ENCODE measurements at regions not wholly inside any gene's neighbourhood (a gene's known extent, or its start where the extent isn't known, plus 50 kb on each side); places are given as distances from the start of the nearest gene placed in this dataset.

DNA sequence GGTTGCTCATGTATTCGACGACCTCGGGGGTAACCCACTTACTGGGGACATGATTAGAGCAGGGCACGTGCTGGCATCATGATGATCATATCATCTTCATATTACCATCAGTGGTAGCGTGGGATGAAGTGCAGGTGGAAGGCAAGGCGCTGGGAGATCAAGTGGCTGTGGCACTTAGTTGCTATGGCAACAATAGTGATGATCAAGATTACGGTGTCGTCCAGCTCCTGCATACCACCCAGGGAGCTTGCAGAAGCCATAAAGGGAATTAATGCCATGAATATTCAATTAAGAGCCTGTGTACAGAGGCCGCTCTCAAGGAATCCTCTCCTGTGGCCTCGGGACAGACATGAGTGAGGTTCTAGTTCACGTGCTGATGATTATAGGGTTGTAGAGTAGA lies 237.2 kb upstream of the COPS8 start:
- Histone ChIP-seq H3K4me3 (no peak overlapping the region), H3K36me3 (no peaks in the 10 kb centered on the region), H3K9me3 (no peaks in the 10 kb centered on the region), H3K27me3 (no peaks in the 10 kb centered on the region), H3K4me1 (ENCODE audit: insufficient read depth) (no peaks in the 10 kb centered on the region), H3K27ac (no peak overlapping the region)
- TF ChIP-seq, protein P1, sequence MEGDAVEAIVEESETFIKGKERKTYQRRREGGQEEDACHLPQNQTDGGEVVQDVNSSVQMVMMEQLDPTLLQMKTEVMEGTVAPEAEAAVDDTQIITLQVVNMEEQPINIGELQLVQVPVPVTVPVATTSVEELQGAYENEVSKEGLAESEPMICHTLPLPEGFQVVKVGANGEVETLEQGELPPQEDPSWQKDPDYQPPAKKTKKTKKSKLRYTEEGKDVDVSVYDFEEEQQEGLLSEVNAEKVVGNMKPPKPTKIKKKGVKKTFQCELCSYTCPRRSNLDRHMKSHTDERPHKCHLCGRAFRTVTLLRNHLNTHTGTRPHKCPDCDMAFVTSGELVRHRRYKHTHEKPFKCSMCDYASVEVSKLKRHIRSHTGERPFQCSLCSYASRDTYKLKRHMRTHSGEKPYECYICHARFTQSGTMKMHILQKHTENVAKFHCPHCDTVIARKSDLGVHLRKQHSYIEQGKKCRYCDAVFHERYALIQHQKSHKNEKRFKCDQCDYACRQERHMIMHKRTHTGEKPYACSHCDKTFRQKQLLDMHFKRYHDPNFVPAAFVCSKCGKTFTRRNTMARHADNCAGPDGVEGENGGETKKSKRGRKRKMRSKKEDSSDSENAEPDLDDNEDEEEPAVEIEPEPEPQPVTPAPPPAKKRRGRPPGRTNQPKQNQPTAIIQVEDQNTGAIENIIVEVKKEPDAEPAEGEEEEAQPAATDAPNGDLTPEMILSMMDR (IDR thresholded peaks at IDR 0.05) = no peak
- TF ChIP-seq POLR2A (IDR thresholded peaks at IDR 0.05) (no peak), EP300 (IDR thresholded peaks at IDR 0.05) (no peak)
- WGBS, 3 donors = 86 to 88% (median 87%) methylated on average over 11 of the region's 11 CpGs
- DNase-seq = no peak
- intact Hi-C loops (cut with DNase I) = no loop called here

DNA sequence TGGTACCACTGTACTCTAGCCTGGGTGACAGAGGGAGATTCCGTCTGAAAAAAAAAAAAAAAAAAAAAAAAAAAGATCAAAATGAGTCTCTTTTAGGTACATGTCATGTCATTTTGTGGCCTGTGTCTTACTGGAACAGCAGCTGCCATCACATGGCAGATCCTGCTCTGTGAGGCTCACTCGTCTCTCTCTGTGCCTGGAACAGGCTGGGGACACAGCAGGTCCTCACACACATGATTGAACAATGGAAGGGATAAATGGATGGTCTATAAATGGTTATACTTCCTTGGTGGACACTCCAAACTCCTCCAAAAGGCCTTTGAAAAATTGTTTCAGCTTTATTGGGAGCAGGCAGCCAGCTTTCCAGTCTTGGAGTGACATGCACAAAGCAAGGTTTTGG lies 236.2 kb upstream of the COPS8 start:
- WGBS, 3 donors = 48 to 70% (median 49%) methylated on average over 2 of the region's 2 CpGs
- no peaks in the 10 kb centered on the region for H3K4me1 ChIP-seq (ENCODE audit: insufficient read depth)
- no peak overlapping the region for H3K27ac ChIP-seq
- DNase-seq = no peak
- no peaks in the 10 kb centered on the region for H3K9me3 ChIP-seq
- intact Hi-C loops (cut with DNase I) = no loop called here
- TF ChIP-seq, protein P1 (IDR thresholded peaks at IDR 0.05) = no peak
- H3K4me3 ChIP-seq = no peak overlapping the region
- no peaks in the 10 kb centered on the region for H3K36me3 ChIP-seq
- no peaks in the 10 kb centered on the region for H3K27me3 ChIP-seq

DNA sequence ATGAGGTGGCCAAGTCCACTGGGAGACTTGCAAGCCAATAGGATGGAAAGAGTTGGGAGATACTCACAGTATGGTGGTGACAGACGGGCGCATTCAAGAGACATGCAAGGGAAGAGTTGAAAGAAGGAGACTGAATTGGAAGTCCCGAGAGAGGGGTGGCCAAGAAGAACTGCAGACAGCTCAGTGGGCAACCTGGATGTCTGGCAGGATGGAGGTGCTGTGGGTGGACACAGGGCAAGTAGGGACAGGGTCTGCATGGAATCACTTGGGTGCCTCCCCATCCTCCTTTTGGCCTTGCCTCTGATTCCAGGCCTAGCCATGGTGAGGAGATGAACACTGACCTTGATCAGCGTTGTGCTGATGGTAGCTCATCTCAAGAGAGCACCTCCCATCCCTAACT lies 235.7 kb upstream of the COPS8 start:
- Histone ChIP-seq H3K4me1 (ENCODE audit: insufficient read depth) (no peaks in the 10 kb centered on the region), H3K27me3 (no peaks in the 10 kb centered on the region), H3K9me3 (no peaks in the 10 kb centered on the region), H3K36me3 (no peaks in the 10 kb centered on the region), H3K27ac (no peak overlapping the region), H3K4me3 (no peak overlapping the region)
- TF ChIP-seq POLR2A (IDR thresholded peaks at IDR 0.05) = no peak
- intact Hi-C loops (cut with DNase I) = no loop called here
- 93 to 98% (median 95%) methylated on average over 4 of the region's 4 CpGs for WGBS, 3 donors
- DNase-seq = no peak

DNA sequence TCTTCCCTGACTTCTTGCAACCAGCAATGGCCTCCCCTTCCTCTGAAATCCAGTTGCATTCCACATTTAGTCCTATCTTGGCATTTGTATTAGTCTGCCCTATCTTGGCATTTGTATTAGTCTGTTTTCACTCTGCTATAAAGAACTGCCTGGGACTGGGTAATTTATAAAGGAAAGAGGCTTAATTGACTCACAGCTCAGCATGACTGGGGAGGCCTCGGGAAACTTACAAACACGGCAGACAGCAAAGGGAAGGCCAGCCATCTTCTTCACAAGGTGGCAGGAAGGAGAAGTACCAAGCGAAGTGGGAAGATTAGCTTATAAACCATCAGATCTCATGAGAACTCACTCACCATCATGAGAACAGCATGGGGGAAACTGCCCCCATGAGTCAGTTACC lies 234.5 kb upstream of the COPS8 start:
- Histone ChIP-seq H3K27ac (no peak overlapping the region), H3K9me3 (no peaks in the 10 kb centered on the region), H3K4me3 (no peak overlapping the region), H3K27me3 (no peaks in the 10 kb centered on the region), H3K4me1 (ENCODE audit: insufficient read depth) (no peaks in the 10 kb centered on the region), H3K36me3 (no peaks in the 10 kb centered on the region)
- WGBS, 3 donors = 82 to 86% (median 84%) methylated on average over 3 of the region's 3 CpGs
- TF ChIP-seq, protein P1 (IDR thresholded peaks at IDR 0.05) = no peak
- TF ChIP-seq POLR2A (IDR thresholded peaks at IDR 0.05) (no peak), EP300 (IDR thresholded peaks at IDR 0.05) (no peak)
- no peak for DNase-seq
- intact Hi-C loops (cut with DNase I) = no loop called here

DNA sequence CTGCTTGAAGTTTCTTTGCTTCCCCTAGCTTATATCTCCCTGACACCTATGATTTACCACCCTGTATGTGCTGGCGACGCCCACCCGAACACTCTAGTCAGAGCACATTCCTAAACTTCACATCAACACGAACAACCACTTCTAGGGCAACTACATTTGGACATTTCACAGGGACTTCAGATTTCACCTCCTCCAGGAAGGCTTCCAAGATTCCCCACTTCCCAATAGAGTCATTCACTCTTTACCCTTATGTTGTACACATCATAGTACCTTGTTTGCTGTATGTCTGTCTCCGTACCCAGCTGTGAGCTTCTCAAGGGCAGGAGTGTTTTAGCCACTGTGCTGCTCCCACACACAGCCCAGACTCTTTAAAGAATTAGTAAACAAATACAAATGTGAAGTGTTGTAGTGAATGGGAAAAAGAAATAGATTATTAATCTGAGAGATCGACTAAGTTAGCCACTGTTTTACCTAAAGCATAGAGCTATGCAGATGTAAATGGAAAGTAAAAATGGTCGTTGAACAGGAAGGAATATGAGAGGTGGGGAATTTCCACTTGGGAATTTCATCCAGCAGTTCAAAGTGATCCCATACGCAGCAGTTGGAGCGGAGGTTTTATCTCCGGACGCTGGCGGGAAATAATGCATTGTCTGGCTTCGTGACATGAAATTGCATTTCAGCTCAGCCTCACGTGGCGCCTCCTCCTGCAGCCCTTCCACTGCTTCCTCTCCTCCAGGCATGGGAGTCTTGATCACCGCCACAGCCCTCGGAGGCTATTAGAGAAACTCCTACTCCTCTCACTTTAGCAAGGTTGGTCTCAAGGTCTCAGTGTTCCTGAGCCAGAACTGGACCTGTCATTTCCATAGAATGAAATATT lies 233.4 kb upstream of the COPS8 start:
- 18 to 30% (median 21%) methylated on average over 17 of the region's 17 CpGs for whole genome bisulfite sequencing, 3 donors
- H3K36me3 ChIP-seq = no peaks in the 10 kb centered on the region
- intact Hi-C loops (cut with DNase I) = no loop called here
- no peaks in the 10 kb centered on the region for H3K27me3 ChIP-seq
- no peak for DNase-seq
- H3K9me3 ChIP-seq = no peaks in the 10 kb centered on the region
- no peak overlapping the region for H3K4me3 ChIP-seq
- H3K27ac ChIP-seq = no peak overlapping the region
- H3K4me1 ChIP-seq (ENCODE audit: insufficient read depth) = no peaks in the 10 kb centered on the region
- no peak for TF ChIP-seq EP300 (IDR thresholded peaks at IDR 0.05)
- TF ChIP-seq POLR2A (IDR thresholded peaks at IDR 0.05) = no peak
- TF ChIP-seq, protein P1 (IDR thresholded peaks at IDR 0.05) = no peak

Measured in ovary (tissue), 7 donors.